K562 (cell line): ENCODE measurements at regions not wholly inside any gene's neighbourhood (a gene's known extent, or its start where the extent isn't known, plus 50 kb on each side); places are given as distances from the start of the nearest gene placed in this dataset.

ENCODE experiments used
- CBX2 ChIP-seq: fragments of 200-600 bp; sonication (generic); IDR thresholded peaks from one replicate; pipeline ENCODE4 v1.6.1; 2012; ENCODE audit warnings: mild to moderate bottlenecking, low read length, inconsistent platforms; ENCODE audit not compliant: insufficient read depth, poor library complexity, severe bottlenecking
- CBX8 ChIP-seq: fragments of 200-600 bp; sonication (generic); IDR thresholded peaks from 2 replicates; pipeline ENCODE4 v1.6.1; 2012; ENCODE audit warnings: borderline replicate concordance, mixed run types, low read depth, mild to moderate bottlenecking, moderate library complexity, mixed read lengths, low read length, control low read depth, inconsistent platforms; ENCODE audit not compliant: poor library complexity, severe bottlenecking; ENCODE audit errors: extremely low read depth
- DPF2 ChIP-seq: fragments of 450-650 bp; IDR thresholded peaks from 2 replicates; pipeline ENCODE4 v1.6.1; 2016
- E2F8 ChIP-seq: fragments of 450-650 bp; IDR thresholded peaks from 2 replicates; pipeline ENCODE4 v1.7.1; 2018; ENCODE audit warnings: mild to moderate bottlenecking, low read depth; ENCODE audit not compliant: partially characterized antibody
- GABPA ChIP-seq: fragments of 200-800 bp; sonication (Bioruptor generic); conservative IDR thresholded peaks from 2 replicates; pipeline ENCODE4 v1.6.1; 2016; ENCODE audit warnings: low read depth, missing genetic modification characterization, missing compliant biosample characterization
- GTF2F1 ChIP-seq: IDR thresholded peaks from 2 replicates; pipeline ENCODE4 v1.6.1; 2011; ENCODE audit warnings: low read depth, low read length, improper control_type of control experiment
- HMG20B ChIP-seq: fragments of 250-450 bp; sonication (Bioruptor Pico); IDR thresholded peaks from 2 replicates; pipeline ENCODE4 v1.5.0; 2021; ENCODE audit warnings: mild to moderate bottlenecking
- LCOR ChIP-seq: sonication (generic); formaldehyde crosslinking; IDR thresholded peaks from 2 replicates; pipeline ENCODE4 v1.8.0; 2022; ENCODE audit warnings: mild to moderate bottlenecking, missing genetic modification reagents
- MYC ChIP-seq, 2 experiments: fragments of 250-450 bp in 1 of 2; sonication (Bioruptor Pico) in 1 of 2; IDR thresholded peaks; 2 replicates each; pipeline versions ENCODE4 v1.5.1 to v1.6.1; 2012 to 2021; ENCODE audit warnings: low read depth in 2 of 2, borderline replicate concordance in 1 of 2, improper control_type of control experiment in 1 of 2, low read length in 1 of 2, mild to moderate bottlenecking in 1 of 2, moderate library complexity in 1 of 2
- SOX6 ChIP-seq: fragments of 450-650 bp; IDR thresholded peaks from 2 replicates; pipeline ENCODE4 v1.6.1; 2014; ENCODE audit warnings: mild to moderate bottlenecking
- TAF7 ChIP-seq: fragments of 450-650 bp; IDR thresholded peaks from 2 replicates; pipeline ENCODE4 v1.6.1; 2016; ENCODE audit warnings: missing genetic modification characterization, missing compliant biosample characterization
- TCF3 ChIP-seq: sonication (generic); formaldehyde crosslinking; IDR thresholded peaks from 2 replicates; pipeline ENCODE4 v1.4.0; 2020; ENCODE audit warnings: mild to moderate bottlenecking, missing genetic modification reagents
- U2AF2 ChIP-seq: fragments of 200-400 bp; formaldehyde crosslinking; optimal IDR thresholded peaks from 2 replicates; pipeline ENCODE3; 2017; ENCODE audit warnings: low read depth, mild to moderate bottlenecking, low read length
- ZNF23 ChIP-seq: fragments of 250-450 bp; sonication (Bioruptor Pico); IDR thresholded peaks from 2 replicates; pipeline ENCODE4 v1.4.0; 2020; ENCODE audit warnings: mild to moderate bottlenecking
- ZNF445 ChIP-seq: fragments of 250-450 bp; sonication (Bioruptor Pico); IDR thresholded peaks from 2 replicates; pipeline ENCODE4 v1.4.0; 2020; ENCODE audit warnings: low read depth, mild to moderate bottlenecking, moderate library complexity
- TF ChIP-seq, protein P1 (sequence below): fragments of 450-650 bp; formaldehyde crosslinking; conservative IDR thresholded peaks from 2 replicates; pipeline ENCODE4 v1.4.0; 2022; ENCODE audit warnings: mild to moderate bottlenecking, missing genetic modification characterization
- TF ChIP-seq, protein P2 (sequence below): IDR thresholded peaks from 2 replicates; pipeline ENCODE4 v1.6.1; 2012; ENCODE audit warnings: low read depth, low read length, improper control_type of control experiment, borderline replicate concordance
- TF ChIP-seq, protein P3 (sequence below): fragments of 250-450 bp; sonication (Bioruptor Pico); IDR thresholded peaks from 2 replicates; pipeline ENCODE4 v1.8.0; 2021; ENCODE audit warnings: moderate library complexity, mild to moderate bottlenecking, inconsistent platforms

- TF ChIP-seq E2F8 = peak; percentile 93
- no peak for TF ChIP-seq DPF2
- TF ChIP-seq, protein P1, sequence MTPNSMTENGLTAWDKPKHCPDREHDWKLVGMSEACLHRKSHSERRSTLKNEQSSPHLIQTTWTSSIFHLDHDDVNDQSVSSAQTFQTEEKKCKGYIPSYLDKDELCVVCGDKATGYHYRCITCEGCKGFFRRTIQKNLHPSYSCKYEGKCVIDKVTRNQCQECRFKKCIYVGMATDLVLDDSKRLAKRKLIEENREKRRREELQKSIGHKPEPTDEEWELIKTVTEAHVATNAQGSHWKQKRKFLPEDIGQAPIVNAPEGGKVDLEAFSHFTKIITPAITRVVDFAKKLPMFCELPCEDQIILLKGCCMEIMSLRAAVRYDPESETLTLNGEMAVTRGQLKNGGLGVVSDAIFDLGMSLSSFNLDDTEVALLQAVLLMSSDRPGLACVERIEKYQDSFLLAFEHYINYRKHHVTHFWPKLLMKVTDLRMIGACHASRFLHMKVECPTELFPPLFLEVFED (CRISPR knock-in tag) = no peak
- no peak for TF ChIP-seq CBX2
- no peak for TF ChIP-seq TCF3 (CRISPR knock-in tag)
- TF ChIP-seq CBX8 = no peak
- no peak for TF ChIP-seq U2AF2
- TF ChIP-seq SOX6 = peak; percentile 58
- no peak for TF ChIP-seq ZNF23 (CRISPR knock-in tag)
- TF ChIP-seq MYC (IDR thresholded peaks at IDR 0.05; ENCODE audit: low read depth, low read length) = peak; percentile 83
- TF ChIP-seq MYC (CRISPR knock-in tag; IDR thresholded peaks at IDR 0.05; ENCODE audit: borderline replicate concordance, low read depth) = no peak
- TF ChIP-seq, protein P2, sequence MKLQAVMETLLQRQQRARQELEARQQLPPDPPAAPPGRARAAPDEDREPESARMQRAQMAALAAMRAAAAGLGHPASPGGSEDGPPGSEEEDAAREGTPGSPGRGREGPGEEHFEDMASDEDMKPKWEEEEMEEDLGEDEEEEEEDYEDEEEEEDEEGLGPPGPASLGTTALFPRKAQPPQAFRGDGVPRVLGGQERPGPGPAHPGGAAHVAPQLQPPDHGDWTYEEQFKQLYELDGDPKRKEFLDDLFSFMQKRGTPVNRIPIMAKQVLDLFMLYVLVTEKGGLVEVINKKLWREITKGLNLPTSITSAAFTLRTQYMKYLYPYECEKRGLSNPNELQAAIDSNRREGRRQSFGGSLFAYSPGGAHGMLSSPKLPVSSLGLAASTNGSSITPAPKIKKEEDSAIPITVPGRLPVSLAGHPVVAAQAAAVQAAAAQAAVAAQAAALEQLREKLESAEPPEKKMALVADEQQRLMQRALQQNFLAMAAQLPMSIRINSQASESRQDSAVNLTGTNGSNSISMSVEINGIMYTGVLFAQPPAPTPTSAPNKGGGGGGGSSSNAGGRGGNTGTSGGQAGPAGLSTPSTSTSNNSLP = no peak
- peak; percentile 29; the same call in 1 of the 2 replicates for TF ChIP-seq GTF2F1
- TF ChIP-seq GABPA (tag) = peak; percentile 95
- TF ChIP-seq, protein P3, sequence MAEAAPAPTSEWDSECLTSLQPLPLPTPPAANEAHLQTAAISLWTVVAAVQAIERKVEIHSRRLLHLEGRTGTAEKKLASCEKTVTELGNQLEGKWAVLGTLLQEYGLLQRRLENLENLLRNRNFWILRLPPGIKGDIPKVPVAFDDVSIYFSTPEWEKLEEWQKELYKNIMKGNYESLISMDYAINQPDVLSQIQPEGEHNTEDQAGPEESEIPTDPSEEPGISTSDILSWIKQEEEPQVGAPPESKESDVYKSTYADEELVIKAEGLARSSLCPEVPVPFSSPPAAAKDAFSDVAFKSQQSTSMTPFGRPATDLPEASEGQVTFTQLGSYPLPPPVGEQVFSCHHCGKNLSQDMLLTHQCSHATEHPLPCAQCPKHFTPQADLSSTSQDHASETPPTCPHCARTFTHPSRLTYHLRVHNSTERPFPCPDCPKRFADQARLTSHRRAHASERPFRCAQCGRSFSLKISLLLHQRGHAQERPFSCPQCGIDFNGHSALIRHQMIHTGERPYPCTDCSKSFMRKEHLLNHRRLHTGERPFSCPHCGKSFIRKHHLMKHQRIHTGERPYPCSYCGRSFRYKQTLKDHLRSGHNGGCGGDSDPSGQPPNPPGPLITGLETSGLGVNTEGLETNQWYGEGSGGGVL (CRISPR knock-in tag) = no peak
- TF ChIP-seq ZNF445 (CRISPR knock-in tag) = no peak
- TF ChIP-seq TAF7 (tag) = no peak
- peak; percentile 83 for TF ChIP-seq LCOR (CRISPR knock-in tag)
- TF ChIP-seq HMG20B (CRISPR knock-in tag) = no peak
Observed at GRCh38 chr13:33542309-33543088, 256.9 kb upstream of the STARD13 start (continued).
